Cardiac fibroblast (primary cell): ENCODE measurements at regions not wholly inside any gene's neighbourhood (a gene's known extent, or its start where the extent isn't known, plus 50 kb on each side); places are given as distances from the start of the nearest gene placed in this dataset.

ENCODE experiments used
- DNase-seq, 2 donors: peaks; one replicate each; pipeline versions ENCODE4 v3.0.0 to v3.0.0-alpha.2; 2010; ENCODE audit warnings: low read depth in 2 of 2
- H3K4me3 ChIP-seq, 2 donors: replicated peaks in 1 of 2; 1 replicate in 1 of 2; 2 replicates in 1 of 2; pipeline ENCODE4 v1.5.1; 2011; ENCODE audit warnings: low read depth in 2 of 2, low read length in 2 of 2, mild to moderate bottlenecking in 2 of 2, moderate library complexity in 1 of 2
- TF ChIP-seq, protein P1 (sequence below): IDR thresholded peaks from one replicate; pipeline ENCODE4 v1.5.1; 2011; ENCODE audit warnings: low read depth, mild to moderate bottlenecking, low read length, inconsistent platforms

DNA sequence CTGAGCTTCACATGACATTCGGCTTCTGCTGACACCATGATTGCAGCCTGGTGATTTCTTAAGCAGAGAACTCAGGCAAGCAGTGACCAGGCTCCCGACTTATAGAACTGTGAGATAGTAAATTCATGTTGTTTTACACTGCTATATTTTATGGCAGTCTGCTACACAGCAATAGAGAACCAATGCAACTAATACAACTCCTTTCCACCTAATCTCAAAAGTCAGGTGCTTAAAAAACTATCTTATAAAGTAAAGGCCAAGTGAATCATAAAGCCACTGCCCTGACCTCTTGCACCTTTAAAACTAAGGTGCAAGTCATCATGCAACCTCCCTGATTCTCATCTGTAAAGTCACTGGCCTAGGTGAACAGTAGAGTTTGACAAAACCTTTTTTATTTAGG is 95.3 kb upstream of the GLS start:
- no peak for DNase-seq
- TF ChIP-seq, protein P1, sequence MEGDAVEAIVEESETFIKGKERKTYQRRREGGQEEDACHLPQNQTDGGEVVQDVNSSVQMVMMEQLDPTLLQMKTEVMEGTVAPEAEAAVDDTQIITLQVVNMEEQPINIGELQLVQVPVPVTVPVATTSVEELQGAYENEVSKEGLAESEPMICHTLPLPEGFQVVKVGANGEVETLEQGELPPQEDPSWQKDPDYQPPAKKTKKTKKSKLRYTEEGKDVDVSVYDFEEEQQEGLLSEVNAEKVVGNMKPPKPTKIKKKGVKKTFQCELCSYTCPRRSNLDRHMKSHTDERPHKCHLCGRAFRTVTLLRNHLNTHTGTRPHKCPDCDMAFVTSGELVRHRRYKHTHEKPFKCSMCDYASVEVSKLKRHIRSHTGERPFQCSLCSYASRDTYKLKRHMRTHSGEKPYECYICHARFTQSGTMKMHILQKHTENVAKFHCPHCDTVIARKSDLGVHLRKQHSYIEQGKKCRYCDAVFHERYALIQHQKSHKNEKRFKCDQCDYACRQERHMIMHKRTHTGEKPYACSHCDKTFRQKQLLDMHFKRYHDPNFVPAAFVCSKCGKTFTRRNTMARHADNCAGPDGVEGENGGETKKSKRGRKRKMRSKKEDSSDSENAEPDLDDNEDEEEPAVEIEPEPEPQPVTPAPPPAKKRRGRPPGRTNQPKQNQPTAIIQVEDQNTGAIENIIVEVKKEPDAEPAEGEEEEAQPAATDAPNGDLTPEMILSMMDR = no peak
- H3K4me3 ChIP-seq = no peak overlapping the region

DNA sequence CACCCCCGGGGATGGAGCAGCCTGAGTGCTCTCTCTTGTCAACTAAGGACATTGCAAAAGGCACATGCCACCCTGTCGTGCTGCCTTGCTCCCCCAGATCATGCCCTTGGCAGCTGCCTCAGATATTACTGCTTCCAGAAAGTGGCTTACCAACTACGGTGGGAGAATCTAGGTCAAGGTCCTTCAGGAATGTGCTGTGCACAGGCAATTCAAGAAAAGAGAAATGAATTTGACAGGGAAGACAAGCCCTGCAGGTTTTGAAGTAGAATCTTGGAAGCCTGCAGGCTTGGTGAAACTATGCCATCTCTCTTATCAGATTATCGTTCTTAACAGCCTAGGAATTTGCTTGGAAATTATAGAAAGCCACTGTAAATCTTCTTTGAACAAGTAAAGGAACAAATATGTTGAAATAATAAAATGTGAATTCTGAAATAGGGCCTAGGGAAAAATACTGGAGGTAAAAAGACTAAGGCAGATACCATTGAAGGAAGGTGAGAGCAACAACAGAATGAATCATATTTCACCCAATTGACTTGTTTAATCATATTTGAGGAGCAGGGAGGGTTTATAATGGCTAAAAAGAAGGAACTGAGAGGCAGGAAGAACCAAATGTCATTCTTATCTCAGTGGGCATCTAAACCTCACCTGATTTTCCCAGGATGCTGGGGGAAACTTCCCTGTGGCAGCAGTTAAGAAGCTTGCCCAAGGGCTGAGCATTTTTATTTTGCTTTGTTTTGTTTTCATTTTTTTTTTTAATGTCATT is 94.0 kb upstream of the GLS start:
- TF ChIP-seq, protein P1 = no peak
- no peak overlapping the region for H3K4me3 ChIP-seq
- peak in 1 of 2 donors; percentile 21 for DNase-seq

DNA sequence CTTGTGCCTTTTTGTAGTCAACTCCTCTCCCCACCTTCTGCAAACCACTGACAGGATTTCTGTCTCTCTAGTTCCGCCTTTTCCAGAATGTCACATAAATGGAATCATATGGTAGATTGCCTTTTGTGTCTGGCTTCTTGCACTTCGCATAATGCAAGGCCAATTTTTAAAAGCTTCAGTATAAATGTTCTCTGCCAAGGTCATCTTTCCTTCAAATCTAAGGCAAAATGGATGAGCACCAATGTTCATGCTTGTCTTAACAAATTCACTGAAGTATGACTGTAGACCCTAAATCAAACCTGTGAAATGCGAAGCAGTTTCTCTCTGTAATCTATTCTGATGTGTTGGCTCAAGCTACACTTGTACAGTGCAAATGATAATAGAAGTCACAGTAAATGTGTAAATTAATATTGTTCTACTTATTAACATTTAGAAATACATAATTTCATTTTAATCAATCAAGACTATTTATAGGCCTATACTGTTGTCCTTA is 92.8 kb upstream of the GLS start:
- DNase-seq = no peak
- no peak overlapping the region for H3K4me3 ChIP-seq
- TF ChIP-seq, protein P1 = no peak

DNA sequence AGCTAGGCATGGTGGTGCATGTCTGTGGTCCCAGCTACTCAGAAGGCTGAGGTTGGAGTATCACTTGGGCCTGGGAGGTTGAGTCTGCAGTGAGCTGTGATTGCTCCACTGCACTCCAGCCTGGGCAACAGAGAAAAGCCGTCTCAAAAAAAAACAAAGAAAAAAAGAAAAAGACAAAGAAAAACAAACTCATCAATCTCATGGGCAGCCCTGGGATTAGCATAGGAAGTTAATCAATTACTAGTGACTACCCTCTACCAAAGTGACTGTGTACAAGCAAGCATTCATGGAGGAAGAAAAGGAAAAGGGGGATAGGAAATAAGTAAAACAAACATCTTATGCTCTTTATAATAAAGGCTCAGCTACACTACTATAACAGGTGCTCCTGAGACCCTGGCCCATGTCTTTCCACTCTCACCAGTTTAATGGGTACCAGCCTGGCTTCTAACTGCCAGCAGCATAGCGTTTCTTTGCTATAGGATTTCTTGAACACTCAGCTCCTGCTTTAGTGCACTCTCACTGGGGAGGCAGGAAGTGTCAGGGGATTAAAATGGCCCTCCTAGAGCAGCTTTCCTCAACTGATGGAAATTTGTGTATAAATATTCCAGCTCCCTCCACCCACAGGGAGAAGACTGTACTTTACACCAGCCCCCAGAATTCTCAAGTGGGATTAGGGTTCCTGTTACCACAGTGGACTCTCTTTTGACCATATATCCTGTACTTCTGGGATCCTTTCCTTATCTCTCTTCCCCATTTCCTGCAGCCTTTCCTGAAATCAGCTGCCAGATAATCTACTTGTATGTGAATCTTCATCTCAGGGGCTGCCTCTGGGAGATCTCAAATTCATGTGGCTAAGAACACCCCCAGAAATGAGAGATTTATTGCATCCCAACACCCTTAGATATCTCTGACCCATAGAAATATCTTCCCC is 91.3 kb upstream of the GLS start:
- no peak for DNase-seq
- TF ChIP-seq, protein P1 = no peak
- H3K4me3 ChIP-seq = no peak overlapping the region

DNA sequence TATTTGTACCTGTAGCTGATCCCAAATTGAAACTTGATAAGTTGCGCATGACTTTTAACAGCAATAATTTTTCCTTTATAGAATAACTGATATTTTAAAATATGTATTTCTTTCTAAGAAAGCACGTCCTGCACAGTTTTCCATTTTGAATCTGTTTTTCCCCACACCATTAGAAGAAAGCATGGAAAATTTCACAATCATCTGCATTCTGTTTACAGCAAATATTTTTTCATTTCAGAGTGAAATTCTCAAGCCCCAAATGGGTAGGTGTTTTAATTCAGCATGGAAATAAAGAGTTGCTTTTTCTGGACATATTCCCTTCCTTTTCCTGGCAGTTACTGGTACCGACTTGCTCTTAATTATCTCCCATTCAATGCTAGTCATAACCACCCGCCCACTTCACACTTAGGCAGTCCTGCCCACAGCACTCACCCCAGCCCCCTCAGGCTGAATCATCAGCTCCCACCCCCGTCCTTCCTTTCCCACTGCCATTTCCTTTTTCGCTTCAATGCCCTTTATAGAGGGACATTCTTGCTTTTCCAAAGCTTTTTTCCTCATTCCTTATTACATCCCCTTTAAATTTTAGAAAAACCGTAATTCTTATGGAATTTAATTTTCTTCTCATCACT is 89.2 kb upstream of the GLS start:
- no peak overlapping the region for H3K4me3 ChIP-seq
- TF ChIP-seq, protein P1 = no peak
- DNase-seq = peak; percentile 43 to 87

DNA sequence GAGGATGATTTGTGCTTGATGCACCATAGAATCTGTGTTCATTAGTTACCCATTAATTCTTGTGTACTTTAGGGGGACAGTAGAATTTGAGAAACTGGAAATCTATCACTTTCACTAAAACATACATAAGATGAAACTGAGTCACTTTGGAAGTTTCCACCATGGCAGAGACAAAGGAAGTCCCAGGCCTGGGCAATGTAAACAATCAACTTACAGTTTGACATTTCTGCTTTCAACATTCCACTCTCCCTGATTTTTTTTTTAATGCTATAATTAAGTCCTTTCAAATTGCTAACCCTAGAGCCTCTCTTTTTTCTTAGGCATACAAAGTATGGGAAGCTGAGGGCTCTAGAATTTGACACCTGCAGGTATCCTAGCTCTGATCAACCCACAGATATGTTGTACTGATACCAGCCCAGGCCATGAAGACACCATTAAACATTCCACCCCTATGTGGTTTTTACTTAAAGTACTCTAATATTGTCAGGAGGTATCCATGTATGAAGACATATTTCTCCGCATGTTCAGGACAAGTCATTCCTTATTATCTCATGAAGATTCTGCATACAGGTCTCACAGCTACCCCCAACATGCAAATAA is 88.5 kb upstream of the GLS start:
- TF ChIP-seq, protein P1 = no peak
- no peak overlapping the region for H3K4me3 ChIP-seq
- no peak for DNase-seq
